Loucy (cell line): ENCODE measurements at regions not wholly inside any gene's neighbourhood (a gene's known extent, or its start where the extent isn't known, plus 50 kb on each side); places are given as distances from the start of the nearest gene placed in this dataset.

Source experiments
- H2AFZ ChIP-seq: fragments of 200-600 bp; sonication (generic); 2 replicates; pipeline ENCODE4 v1.6.0; 2016; ENCODE audit warnings: antibody characterized with exemption, mild to moderate bottlenecking, low read length, moderate library complexity
- H3F3A ChIP-seq: fragments of 200-600 bp; 2 replicates; pipeline ENCODE4 v1.6.0; 2016; ENCODE audit warnings: antibody characterized with exemption, low read depth, mild to moderate bottlenecking
- H3K27me3 ChIP-seq: fragments of 200-600 bp; sonication (generic); 2 replicates; pipeline ENCODE4 v1.6.1; 2014; ENCODE audit warnings: low read length, mild to moderate bottlenecking; ENCODE audit not compliant: insufficient read depth, poor library complexity, severe bottlenecking
- H3K36me3 ChIP-seq: fragments of 200-600 bp; sonication (generic); 2 replicates; pipeline ENCODE4 v1.6.1; 2016; ENCODE audit warnings: low read length; ENCODE audit not compliant: insufficient read depth
- H3K4me1 ChIP-seq: fragments of 200-600 bp; sonication (generic); 2 replicates; pipeline ENCODE4 v1.5.1; 2014; ENCODE audit warnings: low read length, mild to moderate bottlenecking; ENCODE audit not compliant: insufficient read depth, poor library complexity, severe bottlenecking
- H3K4me2 ChIP-seq: fragments of 200-600 bp; sonication (generic); 2 replicates; pipeline ENCODE4 v1.6.0; 2014; ENCODE audit warnings: antibody characterized with exemption, low read length, low read depth, mild to moderate bottlenecking; ENCODE audit not compliant: poor library complexity, severe bottlenecking
- H3K4me3 ChIP-seq: fragments of 200-600 bp; sonication (generic); 2 replicates; pipeline ENCODE4 v1.5.1; 2014; ENCODE audit warnings: low read length, mild to moderate bottlenecking, mixed read lengths; ENCODE audit not compliant: poor library complexity, severe bottlenecking
- H3K79me2 ChIP-seq: fragments of 200-600 bp; sonication (generic); 2 replicates; pipeline ENCODE4 v1.6.1; 2014; ENCODE audit warnings: low read length; ENCODE audit not compliant: insufficient read depth
- H3K9ac ChIP-seq: fragments of 200-600 bp; sonication (generic); 2 replicates; pipeline ENCODE4 v1.6.0; 2014; ENCODE audit warnings: mild to moderate bottlenecking, low read depth, low read length, moderate library complexity; ENCODE audit not compliant: poor library complexity, severe bottlenecking
- H3K9me2 ChIP-seq: fragments of 200-600 bp; sonication (generic); replicated peaks from 2 replicates; pipeline ENCODE4 v1.6.1; 2016; ENCODE audit warnings: low read depth, low read length, mixed read lengths
- H3K9me3 ChIP-seq: fragments of 200-600 bp; sonication (generic); 2 replicates; pipeline ENCODE4 v1.6.1; 2014; ENCODE audit warnings: mild to moderate bottlenecking, antibody characterized with exemption, low read length, low read depth; ENCODE audit not compliant: insufficient read depth
- H4K20me1 ChIP-seq: fragments of 200-600 bp; sonication (generic); 2 replicates; pipeline ENCODE4 v1.6.0; 2014; ENCODE audit warnings: antibody characterized with exemption, low read length, mild to moderate bottlenecking; ENCODE audit not compliant: insufficient read depth, poor library complexity, severe bottlenecking
- EZH2phosphoT487 ChIP-seq: fragments of 200-600 bp; IDR thresholded peaks from 2 replicates; pipeline ENCODE4 v1.6.1; 2018; ENCODE audit warnings: antibody characterized with exemption, mild to moderate bottlenecking, moderate library complexity, borderline replicate concordance
- TF ChIP-seq, protein P1 (sequence below): fragments of 200-600 bp; sonication (generic); conservative IDR thresholded peaks from 2 replicates; pipeline ENCODE4 v1.5.1; 2014; ENCODE audit warnings: mild to moderate bottlenecking, antibody characterized with exemption, low read length

DNA sequence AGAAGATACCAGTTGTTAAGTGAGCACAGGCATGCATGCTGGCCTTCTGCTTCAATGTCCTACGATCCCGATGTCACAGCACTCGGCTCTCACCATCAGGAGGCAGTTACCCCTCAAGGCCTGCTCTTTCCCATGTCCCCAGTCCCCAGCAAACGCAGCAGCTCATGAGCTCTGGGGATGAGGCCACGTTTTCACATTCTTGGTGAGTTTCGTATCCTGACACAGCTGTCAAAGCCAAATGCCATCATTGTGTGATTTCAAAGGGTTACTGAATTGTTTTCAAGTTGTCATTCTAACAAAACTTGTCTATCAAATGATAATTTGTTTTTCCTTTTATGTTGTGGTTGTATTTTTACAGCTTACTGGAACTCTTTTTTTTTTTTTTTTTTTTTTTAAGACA is 226.9 kb upstream of the KCNG1 start:
- no peaks in the 10 kb centered on the region for H3K27me3 ChIP-seq
- H3K36me3 ChIP-seq = no peaks in the 10 kb centered on the region
- no peaks in the 10 kb centered on the region for H4K20me1 ChIP-seq
- TF ChIP-seq, protein P1, sequence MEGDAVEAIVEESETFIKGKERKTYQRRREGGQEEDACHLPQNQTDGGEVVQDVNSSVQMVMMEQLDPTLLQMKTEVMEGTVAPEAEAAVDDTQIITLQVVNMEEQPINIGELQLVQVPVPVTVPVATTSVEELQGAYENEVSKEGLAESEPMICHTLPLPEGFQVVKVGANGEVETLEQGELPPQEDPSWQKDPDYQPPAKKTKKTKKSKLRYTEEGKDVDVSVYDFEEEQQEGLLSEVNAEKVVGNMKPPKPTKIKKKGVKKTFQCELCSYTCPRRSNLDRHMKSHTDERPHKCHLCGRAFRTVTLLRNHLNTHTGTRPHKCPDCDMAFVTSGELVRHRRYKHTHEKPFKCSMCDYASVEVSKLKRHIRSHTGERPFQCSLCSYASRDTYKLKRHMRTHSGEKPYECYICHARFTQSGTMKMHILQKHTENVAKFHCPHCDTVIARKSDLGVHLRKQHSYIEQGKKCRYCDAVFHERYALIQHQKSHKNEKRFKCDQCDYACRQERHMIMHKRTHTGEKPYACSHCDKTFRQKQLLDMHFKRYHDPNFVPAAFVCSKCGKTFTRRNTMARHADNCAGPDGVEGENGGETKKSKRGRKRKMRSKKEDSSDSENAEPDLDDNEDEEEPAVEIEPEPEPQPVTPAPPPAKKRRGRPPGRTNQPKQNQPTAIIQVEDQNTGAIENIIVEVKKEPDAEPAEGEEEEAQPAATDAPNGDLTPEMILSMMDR = no peak
- no peak for TF ChIP-seq EZH2phosphoT487
- H3F3A ChIP-seq = no peaks in the 10 kb centered on the region
- no peaks in the 10 kb centered on the region for H3K4me1 ChIP-seq
- no peak overlapping the region for H2AFZ ChIP-seq
- no peaks in the 10 kb centered on the region for H3K9me3 ChIP-seq
- H3K9ac ChIP-seq = no peak overlapping the region
- no peaks in the 10 kb centered on the region for H3K79me2 ChIP-seq
- H3K4me3 ChIP-seq = no peak overlapping the region
- H3K9me2 ChIP-seq = no peaks in the 10 kb centered on the region
- no peak overlapping the region for H3K4me2 ChIP-seq

DNA sequence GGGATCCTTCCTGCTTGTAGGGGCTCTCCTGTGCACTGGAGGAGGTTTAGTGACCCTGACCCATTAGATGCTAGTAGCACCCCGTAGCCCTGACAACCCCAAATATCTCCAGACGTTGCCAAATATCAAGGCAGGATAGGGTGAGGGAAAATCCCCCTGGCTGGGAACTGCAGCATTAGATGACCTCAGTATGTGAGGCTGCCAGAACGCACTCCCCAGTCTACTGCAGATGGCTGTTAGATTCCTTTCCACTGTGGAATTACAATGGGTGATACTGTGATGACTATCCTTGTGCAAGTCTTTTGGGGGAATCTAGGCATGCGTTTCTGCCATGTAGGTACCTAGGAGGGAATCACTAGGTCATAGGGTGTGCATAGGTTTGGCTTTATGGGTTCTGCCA is 226.3 kb upstream of the KCNG1 start:
- no peaks in the 10 kb centered on the region for H3K79me2 ChIP-seq
- no peaks in the 10 kb centered on the region for H3K36me3 ChIP-seq
- no peak overlapping the region for H3K4me3 ChIP-seq
- no peaks in the 10 kb centered on the region for H3K27me3 ChIP-seq
- H3K4me2 ChIP-seq = no peak overlapping the region
- no peaks in the 10 kb centered on the region for H3F3A ChIP-seq
- H4K20me1 ChIP-seq = no peaks in the 10 kb centered on the region
- no peaks in the 10 kb centered on the region for H3K4me1 ChIP-seq
- H3K9me3 ChIP-seq = no peaks in the 10 kb centered on the region
- H3K9me2 ChIP-seq = no peaks in the 10 kb centered on the region
- H2AFZ ChIP-seq = no peak overlapping the region
- no peak overlapping the region for H3K9ac ChIP-seq
- TF ChIP-seq, protein P1 = no peak
- TF ChIP-seq EZH2phosphoT487 = no peak

DNA sequence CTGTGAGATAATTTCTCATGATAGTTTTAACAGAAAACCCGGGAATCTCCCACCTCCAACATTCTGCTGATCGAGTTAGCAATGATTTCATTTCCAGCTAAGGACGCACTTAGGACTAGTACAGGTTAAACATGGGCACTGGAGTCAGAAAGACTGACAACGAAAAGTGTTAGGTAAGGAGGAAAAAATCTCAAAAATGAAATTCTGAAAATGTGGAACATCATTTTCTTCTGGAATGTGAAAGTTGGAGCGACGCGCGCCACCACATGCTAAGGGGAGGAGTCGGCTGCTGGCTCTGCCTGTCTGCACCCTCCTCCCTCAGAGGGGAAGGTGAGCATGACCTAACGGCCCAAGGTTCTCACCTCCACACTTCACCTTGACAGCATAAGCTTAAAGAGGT is 221.6 kb upstream of the KCNG1 start:
- no peaks in the 10 kb centered on the region for H3K36me3 ChIP-seq
- H3K27me3 ChIP-seq = peaks cover 6% of the 10 kb centered on the region
- no peaks in the 10 kb centered on the region for H3K9me2 ChIP-seq
- no peak overlapping the region for H3K4me3 ChIP-seq
- peaks cover 8% of the 10 kb centered on the region; the same call in 1 of the 2 replicates for H3K9me3 ChIP-seq
- no peaks in the 10 kb centered on the region for H3F3A ChIP-seq
- no peaks in the 10 kb centered on the region for H4K20me1 ChIP-seq
- H3K79me2 ChIP-seq = no peaks in the 10 kb centered on the region
- no peak overlapping the region for H3K4me2 ChIP-seq
- H3K4me1 ChIP-seq = no peaks in the 10 kb centered on the region
- TF ChIP-seq, protein P1 = no peak
- TF ChIP-seq EZH2phosphoT487 = no peak
- no peak overlapping the region for H3K9ac ChIP-seq
- no peak overlapping the region for H2AFZ ChIP-seq
